HG03575 (cell line): ENCODE measurements at regions not wholly inside any gene's neighbourhood (a gene's known extent, or its start where the extent isn't known, plus 50 kb on each side); places are given as distances from the start of the nearest gene placed in this dataset.

Experiments used
- ATAC-seq: cut with Tn5 transposase; IDR thresholded peaks from one replicate; pipeline ENCODE4 v1.9.1; 2021; ENCODE audit not compliant: unreplicated experiment, insufficient number of reproducible peaks, low FRiP score; ENCODE audit errors: extremely low read depth

- no peak for ATAC-seq
Observed at GRCh38 chr18:74023220-74023619, 124.4 kb downstream of the FBXO15 start.

GRCh38 chr18:74019864-74020263, 127.8 kb downstream of the FBXO15 start:
- ATAC-seq = no peak

- ATAC-seq = no peak
Observed at GRCh38 chr18:74013955-74014354, 133.7 kb downstream of the FBXO15 start.

GRCh38 chr18:74012954-74013630, 134.5 kb downstream of the FBXO15 start:
- ATAC-seq = no peak

GRCh38 chr18:74006143-74006542, 141.5 kb downstream of the FBXO15 start:
- ATAC-seq = no peak

- ATAC-seq = no peak
Observed at GRCh38 chr18:74005320-74006109, 142.1 kb downstream of the FBXO15 start.

- ATAC-seq = no peak
Observed at GRCh38 chr18:73992242-73993022, 155.2 kb downstream of the FBXO15 start.

- no peak for ATAC-seq
Observed at GRCh38 chr18:73991570-73991969, 156.1 kb downstream of the FBXO15 start.

- no peak for ATAC-seq
Observed at GRCh38 chr18:73990258-73990657, 157.4 kb downstream of the FBXO15 start.

- ATAC-seq = no peak
Observed at GRCh38 chr18:73987247-73987980, 160.2 kb downstream of the FBXO15 start.

GRCh38 chr18:73986711-73987110, 160.9 kb downstream of the FBXO15 start:
- ATAC-seq = no peak

- ATAC-seq = no peak
Observed at GRCh38 chr18:73985855-73986625, 161.6 kb downstream of the FBXO15 start.

- no peak for ATAC-seq
Observed at GRCh38 chr18:73983970-73984369, 163.7 kb downstream of the FBXO15 start.

- no peak for ATAC-seq
Observed at GRCh38 chr18:73983496-73983895, 164.1 kb downstream of the FBXO15 start.

- ATAC-seq = no peak
Observed at GRCh38 chr18:73981796-73982195, 165.8 kb downstream of the FBXO15 start.

- no peak for ATAC-seq
Observed at GRCh38 chr18:73980289-73980979, 167.2 kb downstream of the FBXO15 start.

- no peak for ATAC-seq
Observed at GRCh38 chr18:73979742-73980141, 167.9 kb downstream of the FBXO15 start.

- ATAC-seq = no peak
Observed at GRCh38 chr18:73976433-73976832, 171.2 kb downstream of the FBXO15 start.
